ENCODE measurements at regions not wholly inside any gene's neighbourhood (a gene's known extent, or its start where the extent isn't known, plus 50 kb on each side); places are given as distances from the start of the nearest gene placed in this dataset.
A peak's percentile ranks its signal among the peaks of the same experiment; 100 is the strongest.
"Not testable (repeated sequence)": the region's sequence is repeated elsewhere in the genome, so short reads cannot be mapped to it uniquely, and the experiment has no call there.

- Histone ChIP-seq H3K36me3 (ENCODE audit: control insufficient read depth, insufficient read depth, low read length) (no peaks in the 10 kb centered on the region), H3K27ac (ENCODE audit: low read depth, low read length, severe bottlenecking) (no peak overlapping the region), H3K4me1 (ENCODE audit: control insufficient read depth, insufficient read depth, low read length, poor library complexity, severe bottlenecking) (no peaks in the 10 kb centered on the region), H3K9me3 (ENCODE audit: control insufficient read depth, low read length) (peaks cover 11% of the 10 kb centered on the region), H3K4me3 (ENCODE audit: extremely low read depth, insufficient read depth, low read length, poor library complexity, severe bottlenecking) (no peak overlapping the region)
- 100% methylated on average over 1 of the region's 2 CpGs for WGBS, 2 experiments (ENCODE audit: insufficient coverage in 2 of 2)
These were observed 449.6 kb upstream of the HTR1E start for GRCh38 chr6:86487660-86488221.

- not testable (repeated sequence) for H3K9me3 ChIP-seq (ENCODE audit: control insufficient read depth, low read length); H3K4me1 ChIP-seq (ENCODE audit: control insufficient read depth, insufficient read depth, low read length, poor library complexity, severe bottlenecking); H3K36me3 ChIP-seq (ENCODE audit: control insufficient read depth, insufficient read depth, low read length); H3K4me3 ChIP-seq (ENCODE audit: extremely low read depth, insufficient read depth, low read length, poor library complexity, severe bottlenecking); H3K27ac ChIP-seq (ENCODE audit: low read depth, low read length, severe bottlenecking)
- 88 to 91% methylated on average over 8 to 10 of the region's 10 CpGs for WGBS, 2 experiments (ENCODE audit: insufficient coverage in 2 of 2)
These were observed 459.0 kb upstream of the HTR1E start for GRCh38 chr6:86478316-86478715.

GRCh38 chr6:86477500-86478148, 459.7 kb upstream of the HTR1E start:
- Histone ChIP-seq H3K4me1 (ENCODE audit: control insufficient read depth, insufficient read depth, low read length, poor library complexity, severe bottlenecking) (no peaks in the 10 kb centered on the region), H3K4me3 (ENCODE audit: extremely low read depth, insufficient read depth, low read length, poor library complexity, severe bottlenecking) (no peak overlapping the region), H3K9me3 (ENCODE audit: control insufficient read depth, low read length) (no peaks in the 10 kb centered on the region), H3K36me3 (ENCODE audit: control insufficient read depth, insufficient read depth, low read length) (no peaks in the 10 kb centered on the region), H3K27ac (ENCODE audit: low read depth, low read length, severe bottlenecking) (peak overlapping the region; percentile 49)
- 64 to 73% methylated on average over 8 to 9 of the region's 9 CpGs for WGBS, 2 experiments (ENCODE audit: insufficient coverage in 2 of 2)

GRCh38 chr6:86476311-86476710, 461.0 kb upstream of the HTR1E start:
- 89 to 100% methylated on average over 2 to 3 of the region's 4 CpGs for WGBS, 2 experiments (ENCODE audit: insufficient coverage in 2 of 2)
- Histone ChIP-seq H3K9me3 (ENCODE audit: control insufficient read depth, low read length) (no peaks in the 10 kb centered on the region), H3K4me3 (ENCODE audit: extremely low read depth, insufficient read depth, low read length, poor library complexity, severe bottlenecking) (no peak overlapping the region), H3K27ac (ENCODE audit: low read depth, low read length, severe bottlenecking) (no peak overlapping the region), H3K4me1 (ENCODE audit: control insufficient read depth, insufficient read depth, low read length, poor library complexity, severe bottlenecking) (no peaks in the 10 kb centered on the region), H3K36me3 (ENCODE audit: control insufficient read depth, insufficient read depth, low read length) (no peaks in the 10 kb centered on the region)

- H3K9me3 ChIP-seq (ENCODE audit: control insufficient read depth, low read length), result no peaks in the 10 kb centered on the region
- no peaks in the 10 kb centered on the region for H3K4me1 ChIP-seq (ENCODE audit: control insufficient read depth, insufficient read depth, low read length, poor library complexity, severe bottlenecking)
- WGBS, 2 experiments (ENCODE audit: insufficient coverage in 2 of 2), result 83 to 88% methylated on average over 6 to 7 of the region's 9 CpGs
- no peak overlapping the region for H3K4me3 ChIP-seq (ENCODE audit: extremely low read depth, insufficient read depth, low read length, poor library complexity, severe bottlenecking)
- no peaks in the 10 kb centered on the region for H3K36me3 ChIP-seq (ENCODE audit: control insufficient read depth, insufficient read depth, low read length)
- H3K27ac ChIP-seq (ENCODE audit: low read depth, low read length, severe bottlenecking), result no peak overlapping the region
These were observed 463.2 kb upstream of the HTR1E start for GRCh38 chr6:86474081-86474480.

GRCh38 chr6:86471791-86472190, 465.5 kb upstream of the HTR1E start:
- Histone ChIP-seq H3K4me3 (ENCODE audit: extremely low read depth, insufficient read depth, low read length, poor library complexity, severe bottlenecking) (no peak overlapping the region), H3K36me3 (ENCODE audit: control insufficient read depth, insufficient read depth, low read length) (no peaks in the 10 kb centered on the region), H3K27ac (ENCODE audit: low read depth, low read length, severe bottlenecking) (no peak overlapping the region), H3K4me1 (ENCODE audit: control insufficient read depth, insufficient read depth, low read length, poor library complexity, severe bottlenecking) (no peaks in the 10 kb centered on the region), H3K9me3 (ENCODE audit: control insufficient read depth, low read length) (peaks cover 1% of the 10 kb centered on the region)
- 72 to 83% methylated on average over 2 of the region's 3 CpGs for WGBS, 2 experiments (ENCODE audit: insufficient coverage in 2 of 2)

GRCh38 chr6:86459978-86460377, 477.4 kb upstream of the HTR1E start:
- WGBS, 2 experiments (ENCODE audit: insufficient coverage in 2 of 2), result 89% methylated on average over 3 of the region's 4 CpGs; no CpG with 5 or more reads in 1 of the 2 experiments
- no peaks in the 10 kb centered on the region for H3K9me3 ChIP-seq (ENCODE audit: control insufficient read depth, low read length)
- H3K27ac ChIP-seq (ENCODE audit: low read depth, low read length, severe bottlenecking), result no peak overlapping the region
- no peaks in the 10 kb centered on the region for H3K36me3 ChIP-seq (ENCODE audit: control insufficient read depth, insufficient read depth, low read length)
- no peak overlapping the region for H3K4me3 ChIP-seq (ENCODE audit: extremely low read depth, insufficient read depth, low read length, poor library complexity, severe bottlenecking)
- no peaks in the 10 kb centered on the region for H3K4me1 ChIP-seq (ENCODE audit: control insufficient read depth, insufficient read depth, low read length, poor library complexity, severe bottlenecking)

- Histone ChIP-seq H3K4me3 (ENCODE audit: extremely low read depth, insufficient read depth, low read length, poor library complexity, severe bottlenecking) (no peak overlapping the region), H3K36me3 (ENCODE audit: control insufficient read depth, insufficient read depth, low read length) (no peaks in the 10 kb centered on the region), H3K9me3 (ENCODE audit: control insufficient read depth, low read length) (no peaks in the 10 kb centered on the region), H3K27ac (ENCODE audit: low read depth, low read length, severe bottlenecking) (no peak overlapping the region), H3K4me1 (ENCODE audit: control insufficient read depth, insufficient read depth, low read length, poor library complexity, severe bottlenecking) (no peaks in the 10 kb centered on the region)
These were observed 480.5 kb upstream of the HTR1E start for GRCh38 chr6:86456821-86457220.

- WGBS, 2 experiments (ENCODE audit: insufficient coverage in 2 of 2), result 67% methylated on average over 1 of the region's 1 CpG; no CpG with 5 or more reads in 1 of the 2 experiments
- H3K4me1 ChIP-seq (ENCODE audit: control insufficient read depth, insufficient read depth, low read length, poor library complexity, severe bottlenecking), result no peaks in the 10 kb centered on the region
- H3K27ac ChIP-seq (ENCODE audit: low read depth, low read length, severe bottlenecking), result no peak overlapping the region
- H3K4me3 ChIP-seq (ENCODE audit: extremely low read depth, insufficient read depth, low read length, poor library complexity, severe bottlenecking), result no peak overlapping the region
- H3K36me3 ChIP-seq (ENCODE audit: control insufficient read depth, insufficient read depth, low read length), result no peaks in the 10 kb centered on the region
- no peaks in the 10 kb centered on the region for H3K9me3 ChIP-seq (ENCODE audit: control insufficient read depth, low read length)
These were observed 484.1 kb upstream of the HTR1E start for GRCh38 chr6:86453232-86453631.

GRCh38 chr6:86448398-86448797, 488.9 kb upstream of the HTR1E start:
- H3K4me1 ChIP-seq (ENCODE audit: control insufficient read depth, insufficient read depth, low read length, poor library complexity, severe bottlenecking), result no peaks in the 10 kb centered on the region
- H3K4me3 ChIP-seq (ENCODE audit: extremely low read depth, insufficient read depth, low read length, poor library complexity, severe bottlenecking), result no peak overlapping the region
- H3K27ac ChIP-seq (ENCODE audit: low read depth, low read length, severe bottlenecking), result no peak overlapping the region
- no peaks in the 10 kb centered on the region for H3K9me3 ChIP-seq (ENCODE audit: control insufficient read depth, low read length)
- no CpG with 5 or more reads among the region's 2 CpGs for WGBS, 2 experiments (ENCODE audit: insufficient coverage in 2 of 2)
- no peaks in the 10 kb centered on the region for H3K36me3 ChIP-seq (ENCODE audit: control insufficient read depth, insufficient read depth, low read length)

GRCh38 chr6:86440608-86441007, 496.7 kb upstream of the HTR1E start:
- Histone ChIP-seq H3K4me1 (ENCODE audit: control insufficient read depth, insufficient read depth, low read length, poor library complexity, severe bottlenecking) (no peaks in the 10 kb centered on the region), H3K4me3 (ENCODE audit: extremely low read depth, insufficient read depth, low read length, poor library complexity, severe bottlenecking) (no peak overlapping the region), H3K9me3 (ENCODE audit: control insufficient read depth, low read length) (no peaks in the 10 kb centered on the region), H3K36me3 (ENCODE audit: control insufficient read depth, insufficient read depth, low read length) (no peaks in the 10 kb centered on the region), H3K27ac (ENCODE audit: low read depth, low read length, severe bottlenecking) (no peak overlapping the region)
